PC-3 (cell line): ENCODE measurements at regions not wholly inside any gene's neighbourhood (a gene's known extent, or its start where the extent isn't known, plus 50 kb on each side); places are given as distances from the start of the nearest gene placed in this dataset.

ENCODE experiments used
- EZH2 ChIP-seq: fragments of 300-600 bp; sonication (generic); IDR thresholded peaks from one replicate; pipeline ENCODE4 v1.6.1; 2017; ENCODE audit warnings: antibody characterized with exemption, mild to moderate bottlenecking, low read length; ENCODE audit not compliant: unreplicated experiment
- EZH2phosphoT487 ChIP-seq: fragments of 300-600 bp; sonication (generic); IDR thresholded peaks from 2 replicates; pipeline ENCODE4 v1.6.1; 2018; ENCODE audit warnings: mild to moderate bottlenecking, antibody characterized with exemption, low read length, borderline replicate concordance

DNA sequence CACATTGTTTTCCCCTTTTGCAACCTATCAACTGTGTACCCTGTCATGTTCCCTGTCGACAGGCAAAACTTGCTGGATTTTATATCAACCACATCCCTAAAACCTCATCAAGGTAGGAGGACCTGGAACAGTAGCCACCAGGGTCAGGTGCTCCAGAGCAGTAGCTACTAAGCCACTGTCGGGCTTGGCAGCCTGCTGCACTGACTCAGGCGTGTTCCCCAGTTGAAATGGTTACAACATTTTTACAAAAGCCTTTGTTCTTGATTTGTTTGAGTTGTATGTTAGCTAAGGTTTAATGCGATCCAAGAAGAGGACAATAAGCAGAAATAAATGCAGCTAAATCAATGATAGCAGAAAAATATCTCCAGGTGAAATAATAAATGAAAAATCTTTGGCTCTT, 407.4 kb upstream of the TLE4 start:
- TF ChIP-seq EZH2 (no peak), EZH2phosphoT487 (no peak)
